ENCODE measurements at regions not wholly inside any gene's neighbourhood (a gene's known extent, or its start where the extent isn't known, plus 50 kb on each side); places are given as distances from the start of the nearest gene placed in this dataset.

GRCh38 chr16:79801646-79802045, 201.1 kb upstream of the MAF start:
- no peak overlapping the region for H3K27ac ChIP-seq
- no peaks in the 10 kb centered on the region for H3K9me3 ChIP-seq
- no peak for DNase-seq
- H3K4me1 ChIP-seq, result no peaks in the 10 kb centered on the region
- no peak overlapping the region for H3K4me3 ChIP-seq
- H3K36me3 ChIP-seq, result no peaks in the 10 kb centered on the region
- intact Hi-C loops (cut with DNase I), result no loop called here
- 74 to 84% methylated on average over 5 of the region's 5 CpGs for WGBS, 2 donors
- H3K27me3 ChIP-seq, result no peaks in the 10 kb centered on the region
- TF ChIP-seq EP300 (IDR thresholded peaks at IDR 0.05), result no peak
- TF ChIP-seq POLR2A (IDR thresholded peaks at IDR 0.05), result no peak
- TF ChIP-seq CTCF (IDR thresholded peaks at IDR 0.05), result no peak
- no peak for TF ChIP-seq POLR2AphosphoS5 (IDR thresholded peaks at IDR 0.05)

GRCh38 chr16:79800016-79800608, 199.6 kb upstream of the MAF start:
- peaks cover 0 to under 1% (median 0%) of the 10 kb centered on the region in 4 donors for H3K4me1 ChIP-seq
- no peaks in the 10 kb centered on the region for H3K27me3 ChIP-seq
- whole genome bisulfite sequencing, 2 donors, result 52 to 56% methylated on average over 3 of the region's 3 CpGs
- no peak for DNase-seq
- TF ChIP-seq POLR2A (IDR thresholded peaks at IDR 0.05) (no peak), POLR2AphosphoS5 (IDR thresholded peaks at IDR 0.05) (no peak), EP300 (IDR thresholded peaks at IDR 0.05) (no peak), CTCF (IDR thresholded peaks at IDR 0.05) (no peak)
- no peak overlapping the region for H3K4me3 ChIP-seq
- intact Hi-C loops (cut with DNase I), result no loop called here
- H3K9me3 ChIP-seq, result no peaks in the 10 kb centered on the region
- H3K27ac ChIP-seq, result no peak overlapping the region
- H3K36me3 ChIP-seq, result no peaks in the 10 kb centered on the region

GRCh38 chr16:79798416-79799053, 198.0 kb upstream of the MAF start:
- DNase-seq, result no peak
- peaks cover 0 to 13% (median 2%) of the 10 kb centered on the region in 4 donors for H3K4me1 ChIP-seq
- no peak overlapping the region for H3K27ac ChIP-seq
- intact Hi-C loops (cut with DNase I), result no loop called here
- WGBS, 2 donors, result 81 to 86% methylated on average over 2 of the region's 2 CpGs
- H3K27me3 ChIP-seq, result no peaks in the 10 kb centered on the region
- no peaks in the 10 kb centered on the region for H3K9me3 ChIP-seq
- H3K36me3 ChIP-seq, result no peaks in the 10 kb centered on the region
- no peak overlapping the region for H3K4me3 ChIP-seq
- TF ChIP-seq POLR2AphosphoS5 (IDR thresholded peaks at IDR 0.05) (no peak), EP300 (IDR thresholded peaks at IDR 0.05) (no peak), POLR2A (IDR thresholded peaks at IDR 0.05) (no peak), CTCF (IDR thresholded peaks at IDR 0.05) (no peak)

- H3K36me3 ChIP-seq, result no peaks in the 10 kb centered on the region
- H3K9me3 ChIP-seq, result no peaks in the 10 kb centered on the region
- 92 to 95% methylated on average over 8 of the region's 8 CpGs for WGBS, 2 donors
- intact Hi-C loops (cut with DNase I), result no loop called here
- H3K27me3 ChIP-seq, result no peaks in the 10 kb centered on the region
- no peak for TF ChIP-seq EP300 (IDR thresholded peaks at IDR 0.05)
- no peak for TF ChIP-seq CTCF (IDR thresholded peaks at IDR 0.05)
- TF ChIP-seq POLR2A (IDR thresholded peaks at IDR 0.05), result no peak
- no peak for TF ChIP-seq POLR2AphosphoS5 (IDR thresholded peaks at IDR 0.05)
- no peak for DNase-seq
- no peak overlapping the region for H3K4me3 ChIP-seq
- peaks cover 0 to 21% (median 4%) of the 10 kb centered on the region in 4 donors for H3K4me1 ChIP-seq
- no peak overlapping the region for H3K27ac ChIP-seq
Observed at GRCh38 chr16:79797486-79797885, 196.9 kb upstream of the MAF start.
